ENCODE measurements at regions not wholly inside any gene's neighbourhood (a gene's known extent, or its start where the extent isn't known, plus 50 kb on each side); places are given as distances from the start of the nearest gene placed in this dataset.
"Not testable (repeated sequence)": the region's sequence is repeated elsewhere in the genome, so short reads cannot be mapped to it uniquely, and the experiment has no call there.

DNA sequence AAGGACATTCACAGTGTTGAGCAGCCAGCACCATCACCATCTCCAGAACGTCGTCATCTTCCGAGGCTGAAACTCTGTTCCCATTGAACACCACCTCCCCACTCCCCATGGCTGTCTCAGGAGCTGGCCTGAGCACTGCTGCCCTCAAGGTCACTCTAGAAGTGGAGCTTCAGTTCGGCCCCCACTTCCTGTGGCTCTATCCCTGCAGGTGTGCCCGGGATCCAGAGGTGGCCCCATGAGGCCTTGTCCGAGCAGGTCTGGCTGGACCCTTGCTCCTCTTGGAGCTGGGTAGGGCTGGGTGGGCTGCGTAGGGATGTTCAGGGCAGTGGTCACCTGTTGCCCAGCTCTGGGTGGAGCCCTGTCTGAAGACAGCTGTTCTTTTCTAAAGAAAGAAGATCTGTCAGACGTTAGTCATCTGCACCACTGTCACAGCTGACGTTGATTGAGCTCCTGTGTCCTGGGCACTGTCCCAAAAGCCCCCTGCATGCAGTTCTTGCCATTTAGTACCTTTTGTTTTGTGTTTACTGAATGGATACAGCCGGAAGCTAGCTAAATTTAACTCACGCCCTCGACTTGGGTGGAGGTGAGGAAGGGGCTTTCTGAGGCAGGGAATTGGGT is 75.5 kb upstream of the CLDN5 start:
- Histone ChIP-seq H2AFZ (ENCODE audit: low read depth, low read length, poor library complexity, severe bottlenecking) (no peak overlapping the region), H3K9me2 (ENCODE audit: insufficient read depth) (no peaks in the 10 kb centered on the region), H3K27me3 (ENCODE audit: insufficient read depth, low read length) (no peaks in the 10 kb centered on the region), H3K79me2 (ENCODE audit: insufficient read depth, low read length) (no peaks in the 10 kb centered on the region), H4K20me1 (ENCODE audit: insufficient read depth) (no peaks in the 10 kb centered on the region), H3K4me3 (replicated peaks in 1 of 2; ENCODE audit: low read depth in 1 of 2, low read length in 2 of 2) (no peak overlapping the region), H3K36me3 (ENCODE audit: control insufficient read depth in 1 of 2, insufficient read depth in 2 of 2, low read length in 2 of 2) (no peaks in the 10 kb centered on the region), H3K9me3 (ENCODE audit: control insufficient read depth in 1 of 2, insufficient read depth in 1 of 2, low read depth in 1 of 2, low read length in 2 of 2) (no peaks in the 10 kb centered on the region), H3K9ac (ENCODE audit: low read length) (no peak overlapping the region), H3K4me1 (ENCODE audit: control insufficient read depth in 1 of 2, insufficient read depth in 2 of 2, low read length in 2 of 2) (peaks cover 0 to 6% of the 10 kb centered on the region in 2 experiments; a peak in 1 of 4 replicates), H3K27ac (ENCODE audit: low read depth, low read length) (no peak overlapping the region), H3K4me2 (ENCODE audit: low read length) (no peak overlapping the region)
- ChIA-PET CTCF (no interaction called here), RAD21 (ENCODE audit: low non-redundant PET in 1 of 2, low total read pairs in 2 of 2, uncharacterized antibody in 2 of 2, unreplicated experiment in 2 of 2) (no interaction called here), POLR2A (no interaction called here)
- DNase-seq (ENCODE audit: low read depth, low spot score) (no peak), ATAC-seq (no peak)
- BruUV-seq (replicated peaks): no TSS peak
- intact Hi-C loops (cut with micrococcal nuclease): no loop called here
- TF ChIP-seq YY1 (IDR thresholded peaks at IDR 0.05; ENCODE audit: extremely low read depth, insufficient replicate concordance, low read depth, low read length): no peak

DNA sequence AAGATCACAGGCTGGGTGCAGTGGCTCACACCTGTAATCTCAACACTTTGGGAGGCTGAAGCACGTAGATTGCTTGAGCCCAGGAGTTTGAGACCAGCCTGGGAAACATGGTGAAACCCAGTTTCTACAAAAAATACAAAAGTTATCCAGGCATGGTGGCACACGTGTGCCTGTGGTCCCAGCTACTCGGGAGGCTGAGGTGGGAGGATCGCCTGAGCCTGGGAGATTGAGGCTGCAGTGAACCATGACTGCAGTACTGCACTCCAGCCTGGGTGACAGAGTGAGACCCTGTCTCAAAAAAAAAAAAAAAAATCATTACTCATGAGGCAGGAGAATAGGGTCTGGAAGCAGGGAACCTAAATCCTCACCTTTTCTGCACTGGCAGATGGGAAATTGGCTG is 79.1 kb upstream of the CLDN5 start:
- H3K9ac ChIP-seq (ENCODE audit: low read length); H3K9me3 ChIP-seq (ENCODE audit: control insufficient read depth in 1 of 2, insufficient read depth in 1 of 2, low read depth in 1 of 2, low read length in 2 of 2); CTCF ChIA-PET; intact Hi-C loops (cut with micrococcal nuclease); H3K27ac ChIP-seq (ENCODE audit: low read depth, low read length); H3K4me3 ChIP-seq (replicated peaks in 1 of 2; ENCODE audit: low read depth in 1 of 2, low read length in 2 of 2); RAD21 ChIA-PET (ENCODE audit: low non-redundant PET in 1 of 2, low total read pairs in 2 of 2, uncharacterized antibody in 2 of 2, unreplicated experiment in 2 of 2); H3K9me2 ChIP-seq (ENCODE audit: insufficient read depth); H3K79me2 ChIP-seq (ENCODE audit: insufficient read depth, low read length); H2AFZ ChIP-seq (ENCODE audit: low read depth, low read length, poor library complexity, severe bottlenecking); H3K4me2 ChIP-seq (ENCODE audit: low read length); H3K27me3 ChIP-seq (ENCODE audit: insufficient read depth, low read length); POLR2A ChIA-PET; DNase-seq (ENCODE audit: low read depth, low spot score); H3K4me1 ChIP-seq (ENCODE audit: control insufficient read depth in 1 of 2, insufficient read depth in 2 of 2, low read length in 2 of 2); H3K36me3 ChIP-seq (ENCODE audit: control insufficient read depth in 1 of 2, insufficient read depth in 2 of 2, low read length in 2 of 2); ATAC-seq; BruUV-seq (replicated peaks); H4K20me1 ChIP-seq (ENCODE audit: insufficient read depth): not testable (repeated sequence)

DNA sequence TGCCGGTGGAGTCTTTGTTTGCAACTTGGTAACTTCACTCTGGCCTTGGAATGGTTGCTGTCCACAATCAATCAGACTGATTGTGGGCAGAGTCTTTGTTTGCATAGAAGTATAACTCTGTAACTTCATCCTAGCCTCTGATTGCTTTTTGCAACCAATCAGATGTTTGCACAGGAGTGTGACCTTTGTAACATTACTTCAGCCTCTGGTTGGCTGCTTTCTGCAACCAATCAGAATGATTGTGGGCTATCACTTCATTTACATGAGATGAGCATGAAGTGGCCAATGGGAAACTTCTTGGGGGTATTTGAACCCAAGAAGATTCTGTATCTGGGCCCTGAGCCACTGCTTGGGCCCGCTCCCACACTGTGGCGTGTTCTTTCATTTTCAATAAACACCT is 79.6 kb upstream of the CLDN5 start:
- ChIA-PET CTCF (no interaction called here), RAD21 (ENCODE audit: low non-redundant PET in 1 of 2, low total read pairs in 2 of 2, uncharacterized antibody in 2 of 2, unreplicated experiment in 2 of 2) (no interaction called here), POLR2A (no interaction called here)
- H3K4me2 ChIP-seq (ENCODE audit: low read length): no peak overlapping the region
- H3K4me3 ChIP-seq (replicated peaks in 1 of 2; ENCODE audit: low read depth in 1 of 2, low read length in 2 of 2): no peak overlapping the region
- no peaks in the 10 kb centered on the region for H3K9me2 ChIP-seq (ENCODE audit: insufficient read depth)
- H3K27me3 ChIP-seq (ENCODE audit: insufficient read depth, low read length): no peaks in the 10 kb centered on the region
- no peak for TF ChIP-seq SIN3A (IDR thresholded peaks at IDR 0.05; ENCODE audit: low read depth)
- TF ChIP-seq, protein P1, sequence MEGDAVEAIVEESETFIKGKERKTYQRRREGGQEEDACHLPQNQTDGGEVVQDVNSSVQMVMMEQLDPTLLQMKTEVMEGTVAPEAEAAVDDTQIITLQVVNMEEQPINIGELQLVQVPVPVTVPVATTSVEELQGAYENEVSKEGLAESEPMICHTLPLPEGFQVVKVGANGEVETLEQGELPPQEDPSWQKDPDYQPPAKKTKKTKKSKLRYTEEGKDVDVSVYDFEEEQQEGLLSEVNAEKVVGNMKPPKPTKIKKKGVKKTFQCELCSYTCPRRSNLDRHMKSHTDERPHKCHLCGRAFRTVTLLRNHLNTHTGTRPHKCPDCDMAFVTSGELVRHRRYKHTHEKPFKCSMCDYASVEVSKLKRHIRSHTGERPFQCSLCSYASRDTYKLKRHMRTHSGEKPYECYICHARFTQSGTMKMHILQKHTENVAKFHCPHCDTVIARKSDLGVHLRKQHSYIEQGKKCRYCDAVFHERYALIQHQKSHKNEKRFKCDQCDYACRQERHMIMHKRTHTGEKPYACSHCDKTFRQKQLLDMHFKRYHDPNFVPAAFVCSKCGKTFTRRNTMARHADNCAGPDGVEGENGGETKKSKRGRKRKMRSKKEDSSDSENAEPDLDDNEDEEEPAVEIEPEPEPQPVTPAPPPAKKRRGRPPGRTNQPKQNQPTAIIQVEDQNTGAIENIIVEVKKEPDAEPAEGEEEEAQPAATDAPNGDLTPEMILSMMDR (IDR thresholded peaks at IDR 0.05 in 2 of 3, conservative IDR thresholded peaks at IDR 0.05 in 1 of 3; ENCODE audit: borderline replicate concordance in 1 of 3, insufficient read depth in 1 of 3, low read depth in 2 of 3, low read length in 2 of 3): no peak
- no peak for TF ChIP-seq JUND (IDR thresholded peaks at IDR 0.05)
- no peak for TF ChIP-seq SP1 (IDR thresholded peaks at IDR 0.05; ENCODE audit: low read depth)
- TF ChIP-seq CEBPB (IDR thresholded peaks at IDR 0.05; ENCODE audit: low read depth): no peak
- TF ChIP-seq, protein P2, sequence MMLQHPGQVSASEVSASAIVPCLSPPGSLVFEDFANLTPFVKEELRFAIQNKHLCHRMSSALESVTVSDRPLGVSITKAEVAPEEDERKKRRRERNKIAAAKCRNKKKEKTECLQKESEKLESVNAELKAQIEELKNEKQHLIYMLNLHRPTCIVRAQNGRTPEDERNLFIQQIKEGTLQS (IDR thresholded peaks at IDR 0.05): no peak
- TF ChIP-seq EZH2 (IDR thresholded peaks at IDR 0.05): no peak
- no peak for TF ChIP-seq EGR1 (IDR thresholded peaks at IDR 0.05; ENCODE audit: low read depth)
- no peak for TF ChIP-seq EZH2phosphoT487 (IDR thresholded peaks at IDR 0.05; ENCODE audit: borderline replicate concordance)
- TF ChIP-seq SRF (IDR thresholded peaks at IDR 0.05; ENCODE audit: low read depth): no peak
- TF ChIP-seq TCF7L2 (IDR thresholded peaks at IDR 0.05; ENCODE audit: borderline replicate concordance, extremely low read depth, insufficient read depth, insufficient read length): no peak
- no peak for TF ChIP-seq POLR2AphosphoS5 (IDR thresholded peaks at IDR 0.05; ENCODE audit: low read depth, low read length)
- H3K9me3 ChIP-seq (ENCODE audit: control insufficient read depth in 1 of 2, insufficient read depth in 1 of 2, low read depth in 1 of 2, low read length in 2 of 2): no peaks in the 10 kb centered on the region
- H3K27ac ChIP-seq (ENCODE audit: low read depth, low read length): no peak overlapping the region
- ATAC-seq (no peak), DNase-seq (ENCODE audit: low read depth, low spot score) (no peak)
- no peaks in the 10 kb centered on the region for H3K36me3 ChIP-seq (ENCODE audit: control insufficient read depth in 1 of 2, insufficient read depth in 2 of 2, low read length in 2 of 2)
- no peak overlapping the region for H2AFZ ChIP-seq (ENCODE audit: low read depth, low read length, poor library complexity, severe bottlenecking)
- no peaks in the 10 kb centered on the region for H3K79me2 ChIP-seq (ENCODE audit: insufficient read depth, low read length)
- no peaks in the 10 kb centered on the region for H4K20me1 ChIP-seq (ENCODE audit: insufficient read depth)
- peaks cover 0 to under 1% of the 10 kb centered on the region in 2 experiments; a peak in 1 of 4 replicates for H3K4me1 ChIP-seq (ENCODE audit: control insufficient read depth in 1 of 2, insufficient read depth in 2 of 2, low read length in 2 of 2)
- no TSS peak for BruUV-seq (replicated peaks)
- H3K9ac ChIP-seq (ENCODE audit: low read length): no peak overlapping the region
- intact Hi-C loops (cut with micrococcal nuclease): no loop called here
